Thyroid gland (tissue), 4 donors: ENCODE measurements at regions not wholly inside any gene's neighbourhood (a gene's known extent, or its start where the extent isn't known, plus 50 kb on each side); places are given as distances from the start of the nearest gene placed in this dataset.

Experiments used
- DNase-seq, 2 donors: peaks; one replicate each; pipeline ENCODE4 v3.0.0-alpha.2; 2019
- H3K27ac ChIP-seq, 3 donors: fragments of 200-600 bp; sonication (generic); 1 replicate in 2 of 3; 2 replicates in 1 of 3; pipeline ENCODE4 v1.5.1; 2016 to 2019; ENCODE audit warnings: mild to moderate bottlenecking in 1 of 3, moderate library complexity in 1 of 3
- H3K27me3 ChIP-seq: fragments of 200-600 bp; sonication (generic); one replicate; pipeline ENCODE4 v1.5.1; 2019
- H3K36me3 ChIP-seq, 2 donors: fragments of 200-600 bp; sonication (generic); one replicate each; pipeline ENCODE4 v1.5.1; 2016 to 2019
- H3K4me1 ChIP-seq, 2 donors: fragments of 200-600 bp; sonication (generic); one replicate each; pipeline ENCODE4 v1.5.1; 2017 to 2019
- H3K4me3 ChIP-seq, 3 donors: fragments of 200-600 bp; sonication (generic); replicated peaks in 1 of 3; 1 replicate in 2 of 3; 2 replicates in 1 of 3; pipeline ENCODE4 v1.5.1; 2016; ENCODE audit warnings: mild to moderate bottlenecking in 1 of 3
- H3K9me3 ChIP-seq: fragments of 200-600 bp; sonication (generic); one replicate; pipeline ENCODE4 v1.5.1; 2017
- POLR2A ChIP-seq, 2 donors: fragments of 450-650 bp; IDR thresholded peaks; one replicate each; pipeline ENCODE4 v1.6.1; 2017; ENCODE audit warnings: antibody characterized with exemption in 2 of 2, mild to moderate bottlenecking in 2 of 2, moderate library complexity in 1 of 2
- WGBS, 2 donors: methylation state at CpG; one replicate each; pipeline ENCODE4 v1.1.5; 2017; 5-methylcytosine and 5-hydroxymethylcytosine counted together
- intact Hi-C: fragments of 100-400 bp; cut with DNase I; formaldehyde crosslinking; loops from one replicate; pipeline ENCODE4 v1.15.1; 2023
- TF ChIP-seq, protein P1 (sequence below), 6 experiments: fragments of 200-600 bp in 3 of 6; fragments of 450-650 bp in 3 of 6; sonication (generic) in 3 of 6; IDR thresholded peaks; one replicate each; pipeline ENCODE4 v1.5.1; 2016 to 2019; ENCODE audit warnings: antibody characterized with exemption in 6 of 6, mild to moderate bottlenecking in 2 of 6, inconsistent platforms in 1 of 6, moderate library complexity in 1 of 6

GRCh38 chr12:91804533-91804932 is 341.1 kb downstream of the BTG1 start:
- H3K4me1 ChIP-seq: no peaks in the 10 kb centered on the region
- TF ChIP-seq, protein P1, sequence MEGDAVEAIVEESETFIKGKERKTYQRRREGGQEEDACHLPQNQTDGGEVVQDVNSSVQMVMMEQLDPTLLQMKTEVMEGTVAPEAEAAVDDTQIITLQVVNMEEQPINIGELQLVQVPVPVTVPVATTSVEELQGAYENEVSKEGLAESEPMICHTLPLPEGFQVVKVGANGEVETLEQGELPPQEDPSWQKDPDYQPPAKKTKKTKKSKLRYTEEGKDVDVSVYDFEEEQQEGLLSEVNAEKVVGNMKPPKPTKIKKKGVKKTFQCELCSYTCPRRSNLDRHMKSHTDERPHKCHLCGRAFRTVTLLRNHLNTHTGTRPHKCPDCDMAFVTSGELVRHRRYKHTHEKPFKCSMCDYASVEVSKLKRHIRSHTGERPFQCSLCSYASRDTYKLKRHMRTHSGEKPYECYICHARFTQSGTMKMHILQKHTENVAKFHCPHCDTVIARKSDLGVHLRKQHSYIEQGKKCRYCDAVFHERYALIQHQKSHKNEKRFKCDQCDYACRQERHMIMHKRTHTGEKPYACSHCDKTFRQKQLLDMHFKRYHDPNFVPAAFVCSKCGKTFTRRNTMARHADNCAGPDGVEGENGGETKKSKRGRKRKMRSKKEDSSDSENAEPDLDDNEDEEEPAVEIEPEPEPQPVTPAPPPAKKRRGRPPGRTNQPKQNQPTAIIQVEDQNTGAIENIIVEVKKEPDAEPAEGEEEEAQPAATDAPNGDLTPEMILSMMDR (IDR thresholded peaks at IDR 0.05): no peak
- no peak for TF ChIP-seq POLR2A (IDR thresholded peaks at IDR 0.05)
- no peaks in the 10 kb centered on the region for H3K27me3 ChIP-seq
- H3K36me3 ChIP-seq: no peaks in the 10 kb centered on the region
- intact Hi-C loops: no loop called here
- H3K9me3 ChIP-seq: no peaks in the 10 kb centered on the region
- no peak overlapping the region for H3K27ac ChIP-seq
- WGBS, 2 donors: 80% methylated on average over 1 of the region's 1 CpG; no CpG with 5 or more reads in 1 of the 2 donors
- DNase-seq: no peak
- H3K4me3 ChIP-seq: no peak overlapping the region

- Histone ChIP-seq H3K4me3 (no peak overlapping the region), H3K27me3 (no peaks in the 10 kb centered on the region), H3K27ac (no peak overlapping the region), H3K4me1 (no peaks in the 10 kb centered on the region), H3K36me3 (no peaks in the 10 kb centered on the region), H3K9me3 (no peaks in the 10 kb centered on the region)
- DNase-seq: no peak
- WGBS, 2 donors: 96 to 97% methylated on average over 1 of the region's 1 CpG
- no peak for TF ChIP-seq POLR2A (IDR thresholded peaks at IDR 0.05)
- TF ChIP-seq, protein P1 (IDR thresholded peaks at IDR 0.05): no peak
- intact Hi-C loops: no loop called here
Observed at GRCh38 chr12:91801048-91801447, 344.6 kb downstream of the BTG1 start.

- intact Hi-C loops: no loop called here
- WGBS, 2 donors: 92 to 94% methylated on average over 2 of the region's 2 CpGs
- TF ChIP-seq POLR2A (IDR thresholded peaks at IDR 0.05): no peak
- TF ChIP-seq, protein P1 (IDR thresholded peaks at IDR 0.05): no peak
Observed at GRCh38 chr12:91793676-91794075, 352.0 kb downstream of the BTG1 start.

DNA sequence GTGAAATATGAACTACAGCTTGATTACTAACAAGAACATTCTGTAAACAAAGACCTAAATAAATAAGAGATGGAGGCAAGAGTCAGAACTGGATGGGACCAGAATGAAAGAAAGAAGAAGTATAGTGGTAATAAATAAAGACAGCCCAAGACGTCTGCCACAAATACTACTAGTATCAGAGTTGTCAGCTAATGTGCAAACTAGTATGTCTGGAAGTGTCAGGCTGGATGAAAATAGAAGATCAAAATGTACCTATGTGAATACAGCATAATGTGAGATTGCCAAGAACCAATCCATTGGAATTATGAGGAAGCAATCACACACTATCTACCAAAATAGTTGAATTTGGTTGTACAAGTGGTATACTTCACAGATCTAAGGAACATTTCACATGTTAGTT is 353.0 kb downstream of the BTG1 start:
- DNase-seq: no peak
- intact Hi-C loops: no loop called here
- H3K4me1 ChIP-seq: no peaks in the 10 kb centered on the region
- no peak overlapping the region for H3K4me3 ChIP-seq
- H3K36me3 ChIP-seq: no peaks in the 10 kb centered on the region
- no peak overlapping the region for H3K27ac ChIP-seq
- no peaks in the 10 kb centered on the region for H3K9me3 ChIP-seq
- 86 to 92% methylated on average over 1 of the region's 1 CpG for WGBS, 2 donors
- no peaks in the 10 kb centered on the region for H3K27me3 ChIP-seq
- TF ChIP-seq POLR2A (IDR thresholded peaks at IDR 0.05): no peak
- TF ChIP-seq, protein P1 (IDR thresholded peaks at IDR 0.05): no peak

More at GRCh38 chr12:91793676-91794075, 352.0 kb downstream of the BTG1 start:
- Histone ChIP-seq H3K27me3 (no peaks in the 10 kb centered on the region), H3K36me3 (no peaks in the 10 kb centered on the region), H3K4me1 (no peaks in the 10 kb centered on the region), H3K27ac (no peak overlapping the region), H3K4me3 (no peak overlapping the region), H3K9me3 (no peaks in the 10 kb centered on the region)
- no peak for DNase-seq

- 92 to 94% methylated on average over 2 of the region's 2 CpGs for WGBS, 2 donors
- no peaks in the 10 kb centered on the region for H3K9me3 ChIP-seq
- DNase-seq: no peak
- H3K4me3 ChIP-seq: no peak overlapping the region
- no peak overlapping the region for H3K27ac ChIP-seq
- TF ChIP-seq POLR2A (IDR thresholded peaks at IDR 0.05): no peak
- TF ChIP-seq, protein P1 (IDR thresholded peaks at IDR 0.05): no peak
- no peaks in the 10 kb centered on the region for H3K4me1 ChIP-seq
- H3K27me3 ChIP-seq: no peaks in the 10 kb centered on the region
- H3K36me3 ChIP-seq: no peaks in the 10 kb centered on the region
- intact Hi-C loops: no loop called here
Observed at GRCh38 chr12:91786499-91787272, 359.0 kb downstream of the BTG1 start.
